HFF-Myc (cell line): ENCODE measurements at regions not wholly inside any gene's neighbourhood (a gene's known extent, or its start where the extent isn't known, plus 50 kb on each side); places are given as distances from the start of the nearest gene placed in this dataset.
"Not testable (repeated sequence)": the region's sequence is repeated elsewhere in the genome, so short reads cannot be mapped to it uniquely, and the experiment has no call there.

Experiments used
- DNase-seq: peaks from one replicate; pipeline ENCODE4 v3.0.0-alpha.2; 2011; ENCODE audit warnings: low read depth; ENCODE audit errors: extremely low read depth
- H3K4me3 ChIP-seq: replicated peaks from 2 replicates; pipeline ENCODE4 v1.5.1; 2011; ENCODE audit warnings: low read depth, mild to moderate bottlenecking, control low read depth, low read length
- CTCF ChIP-seq: IDR thresholded peaks from 2 replicates; pipeline ENCODE4 v1.5.1; 2012; ENCODE audit warnings: mild to moderate bottlenecking, low read depth, low read length, control low read depth; ENCODE audit errors: missing control alignments

- no peak for TF ChIP-seq CTCF
- DNase-seq: no peak
- H3K4me3 ChIP-seq: no peak overlapping the region
Measured at GRCh38 chr2:122800781-122801180, 1045.3 kb downstream of the TSN start.

DNA sequence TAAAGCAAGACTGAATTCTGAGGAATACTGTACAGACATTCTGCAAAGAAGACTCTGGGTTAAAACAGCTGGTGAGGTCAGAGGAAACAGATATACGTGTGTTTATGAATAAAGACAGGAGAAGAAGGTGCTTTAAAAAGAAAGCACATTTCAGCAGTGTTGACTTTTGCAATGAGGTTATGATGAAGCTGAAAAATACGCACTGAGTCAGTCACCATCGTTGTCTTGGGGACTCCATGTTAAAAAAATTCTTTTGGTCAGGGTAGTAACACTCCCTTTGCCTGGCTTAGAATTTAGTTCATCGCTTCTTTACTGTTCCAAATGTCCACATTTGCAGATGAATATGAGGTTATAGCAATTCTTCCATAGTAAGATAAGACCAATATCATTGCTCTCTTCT, 1049.0 kb downstream of the TSN start:
- DNase-seq: no peak
- no peak for TF ChIP-seq CTCF

DNA sequence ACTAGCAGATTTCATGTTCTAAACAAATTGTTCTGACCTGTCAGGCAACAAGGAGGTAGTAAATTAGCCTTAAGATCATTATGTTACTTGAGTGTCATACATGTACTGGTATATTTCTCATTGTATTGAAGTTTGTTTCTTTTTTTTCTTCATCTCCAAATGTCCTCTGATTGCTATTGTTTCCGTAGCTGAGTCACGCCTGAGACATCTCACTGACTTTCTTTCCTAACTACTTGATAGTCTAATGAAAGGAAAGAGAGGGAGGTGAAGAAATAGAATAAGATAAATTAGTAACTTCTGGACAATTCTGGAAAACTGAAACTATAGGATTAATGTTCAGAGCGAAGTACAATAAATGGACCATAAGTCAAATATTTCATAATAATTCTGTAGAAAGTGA, 1049.9 kb downstream of the TSN start:
- H3K4me3 ChIP-seq: no peak overlapping the region
- TF ChIP-seq CTCF: no peak
- no peak for DNase-seq

More for the DNA sequence above, 1049.0 kb downstream of the TSN start:
- H3K4me3 ChIP-seq: no peak overlapping the region

GRCh38 chr2:122808286-122808969, 1053.0 kb downstream of the TSN start:
- no peak for TF ChIP-seq CTCF
- H3K4me3 ChIP-seq: no peak overlapping the region
- no peak for DNase-seq

GRCh38 chr2:122812214-122812613, 1056.8 kb downstream of the TSN start:
- not testable (repeated sequence) for DNase-seq

GRCh38 chr2:122815120-122815519, 1059.7 kb downstream of the TSN start:
- TF ChIP-seq CTCF: no peak
- H3K4me3 ChIP-seq: no peak overlapping the region
- no peak for DNase-seq

More at GRCh38 chr2:122812214-122812613, 1056.8 kb downstream of the TSN start:
- not testable (repeated sequence) for H3K4me3 ChIP-seq

GRCh38 chr2:122816803-122817202, 1061.4 kb downstream of the TSN start:
- no peak for DNase-seq
- TF ChIP-seq CTCF: no peak

More at GRCh38 chr2:122816803-122817202, 1061.4 kb downstream of the TSN start:
- H3K4me3 ChIP-seq: no peak overlapping the region
